ENCODE measurements at regions not wholly inside any gene's neighbourhood (a gene's known extent, or its start where the extent isn't known, plus 50 kb on each side); places are given as distances from the start of the nearest gene placed in this dataset.

DNA sequence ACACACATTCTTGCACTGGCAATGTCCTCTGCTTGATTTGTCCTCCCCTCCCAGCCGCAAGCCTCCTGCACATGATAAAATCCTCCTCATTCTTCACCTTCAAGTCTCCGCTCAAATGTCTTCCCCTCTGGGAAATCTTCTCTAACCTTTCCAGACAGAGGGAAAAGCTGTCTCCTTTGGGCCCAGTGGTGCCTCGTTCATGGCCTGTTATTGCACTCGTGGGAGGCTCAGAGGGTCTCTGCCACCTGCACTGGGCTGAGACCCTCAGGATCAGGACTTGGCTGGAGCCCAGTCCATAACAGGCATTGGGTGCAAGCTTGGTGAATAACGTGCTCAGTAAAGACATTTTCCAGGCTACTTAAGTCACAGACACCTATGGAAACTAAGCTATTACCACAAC, 68.6 kb downstream of the PTGR3 start:
- no peaks in the 10 kb centered on the region for H3K4me1 ChIP-seq (ENCODE audit: control insufficient read depth, insufficient read depth, low read length, unreplicated experiment)
- no peaks in the 10 kb centered on the region for H3K36me3 ChIP-seq (ENCODE audit: insufficient read depth, low read length)
- H3K27me3 ChIP-seq (ENCODE audit: insufficient read depth, low read length), result peaks cover 13% of the 10 kb centered on the region
- H2AFZ ChIP-seq (ENCODE audit: low read length, unreplicated experiment), result no peak overlapping the region
- H3K27ac ChIP-seq (ENCODE audit: low read depth, low read length), result no peak overlapping the region
- H3K79me2 ChIP-seq (ENCODE audit: control insufficient read depth, insufficient read depth, low read length, unreplicated experiment), result no peaks in the 10 kb centered on the region
- no peak overlapping the region for H3K4me3 ChIP-seq (ENCODE audit: low read depth, low read length)

DNA sequence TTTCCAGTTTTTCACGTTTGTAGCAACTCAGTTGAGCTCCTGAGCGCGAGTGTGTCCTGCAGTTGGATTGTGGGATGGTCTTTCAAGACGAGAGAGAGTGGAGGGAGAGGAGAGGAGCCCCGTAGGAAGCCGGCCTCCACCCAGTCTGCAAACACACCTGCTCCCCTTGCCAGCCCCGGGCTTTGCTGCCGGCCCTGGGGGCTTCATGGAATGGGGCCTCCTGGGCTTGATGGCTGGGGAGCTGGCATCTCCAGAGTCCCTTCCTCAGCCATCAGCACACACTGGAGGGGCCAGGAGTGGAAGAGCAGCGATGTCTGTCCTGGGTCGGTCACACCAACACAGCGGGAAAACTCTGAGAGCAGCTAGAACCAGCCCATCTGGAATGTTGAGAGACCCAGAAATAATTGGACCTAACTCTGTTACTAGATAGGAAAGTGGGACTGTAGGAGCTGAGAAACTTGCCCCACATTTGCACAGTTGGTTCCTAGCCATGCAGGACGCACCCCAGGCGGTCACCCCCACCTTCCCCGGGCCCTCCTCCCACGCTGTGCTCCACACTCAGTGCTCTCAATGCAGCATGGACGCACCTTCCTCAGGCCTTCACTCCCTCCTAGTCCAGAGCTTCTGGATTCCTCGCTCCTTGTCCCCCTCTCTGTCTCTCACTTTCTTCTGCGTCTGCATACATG, 69.6 kb downstream of the PTGR3 start:
- peaks cover 13% of the 10 kb centered on the region for H3K27me3 ChIP-seq (ENCODE audit: insufficient read depth, low read length)
- H3K4me3 ChIP-seq (ENCODE audit: low read depth, low read length), result no peak overlapping the region
- H3K79me2 ChIP-seq (ENCODE audit: control insufficient read depth, insufficient read depth, low read length, unreplicated experiment), result no peaks in the 10 kb centered on the region
- H3K27ac ChIP-seq (ENCODE audit: low read depth, low read length), result no peak overlapping the region
- no peaks in the 10 kb centered on the region for H3K4me1 ChIP-seq (ENCODE audit: control insufficient read depth, insufficient read depth, low read length, unreplicated experiment)
- H3K36me3 ChIP-seq (ENCODE audit: insufficient read depth, low read length), result no peaks in the 10 kb centered on the region
- H2AFZ ChIP-seq (ENCODE audit: low read length, unreplicated experiment), result no peak overlapping the region

GRCh38 chr18:75137346-75137877, 71.5 kb downstream of the PTGR3 start:
- Histone ChIP-seq H3K27ac (ENCODE audit: low read depth, low read length) (no peak overlapping the region), H2AFZ (ENCODE audit: low read length, unreplicated experiment) (no peak overlapping the region), H3K36me3 (ENCODE audit: insufficient read depth, low read length) (no peaks in the 10 kb centered on the region), H3K4me1 (ENCODE audit: control insufficient read depth, insufficient read depth, low read length, unreplicated experiment) (no peaks in the 10 kb centered on the region), H3K4me3 (ENCODE audit: low read depth, low read length) (no peak overlapping the region), H3K79me2 (ENCODE audit: control insufficient read depth, insufficient read depth, low read length, unreplicated experiment) (no peaks in the 10 kb centered on the region), H3K27me3 (ENCODE audit: insufficient read depth, low read length) (peaks cover 13% of the 10 kb centered on the region)

DNA sequence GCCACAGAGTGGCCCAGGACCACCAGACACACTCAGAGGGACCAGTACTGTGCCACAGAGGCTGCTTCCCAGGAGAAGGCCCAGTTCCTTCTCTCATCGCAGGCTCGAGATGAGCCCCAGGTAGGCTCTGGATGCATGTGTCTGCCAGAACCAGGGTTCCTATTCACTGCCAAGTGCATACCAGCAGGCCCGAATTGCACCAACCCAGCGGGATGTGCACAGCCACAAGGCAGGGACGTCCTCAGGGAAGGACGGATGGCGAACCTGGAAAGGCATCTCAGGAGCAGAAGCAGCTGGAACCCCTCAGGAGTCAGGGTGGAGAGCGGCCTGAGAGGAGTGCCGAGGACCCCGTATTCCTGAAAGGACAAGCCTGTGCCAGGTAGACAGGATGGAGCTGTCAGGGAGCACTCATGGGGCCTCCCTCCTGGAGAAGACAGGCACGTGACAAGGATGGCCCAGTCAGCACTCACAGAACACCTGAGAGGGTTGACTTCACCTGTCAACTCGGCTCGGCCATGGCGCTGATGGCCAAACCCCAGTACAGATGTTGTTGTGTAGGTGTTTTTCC, 73.7 kb downstream of the PTGR3 start:
- H3K36me3 ChIP-seq (ENCODE audit: insufficient read depth, low read length), result no peaks in the 10 kb centered on the region
- no peaks in the 10 kb centered on the region for H3K4me1 ChIP-seq (ENCODE audit: control insufficient read depth, insufficient read depth, low read length, unreplicated experiment)
- peaks cover 7% of the 10 kb centered on the region for H3K27me3 ChIP-seq (ENCODE audit: insufficient read depth, low read length)
- H3K79me2 ChIP-seq (ENCODE audit: control insufficient read depth, insufficient read depth, low read length, unreplicated experiment), result no peaks in the 10 kb centered on the region
- no peak overlapping the region for H3K27ac ChIP-seq (ENCODE audit: low read depth, low read length)
- no peak overlapping the region for H2AFZ ChIP-seq (ENCODE audit: low read length, unreplicated experiment)
- no peak overlapping the region for H3K4me3 ChIP-seq (ENCODE audit: low read depth, low read length)

DNA sequence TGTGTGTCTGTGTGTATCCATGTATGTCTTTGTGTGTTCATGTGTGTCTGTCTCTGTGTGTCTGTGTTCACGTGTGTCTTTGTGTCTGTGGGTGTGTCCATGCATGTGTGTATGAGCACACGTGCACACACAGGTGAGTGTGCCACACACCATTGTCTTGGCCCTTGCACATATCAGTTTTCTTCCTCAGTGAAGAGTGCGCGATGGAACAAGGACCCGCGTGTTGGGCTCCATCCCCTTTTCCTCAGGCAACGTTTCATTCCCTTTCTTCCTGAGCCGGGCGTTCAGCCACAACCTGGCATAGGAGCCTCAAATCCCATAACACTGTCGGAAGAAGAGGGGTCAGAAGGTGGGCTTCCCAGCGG, 74.3 kb downstream of the PTGR3 start:
- Histone ChIP-seq H3K27ac (ENCODE audit: low read depth, low read length) (no peak overlapping the region), H3K79me2 (ENCODE audit: control insufficient read depth, insufficient read depth, low read length, unreplicated experiment) (no peaks in the 10 kb centered on the region), H3K4me1 (ENCODE audit: control insufficient read depth, insufficient read depth, low read length, unreplicated experiment) (no peaks in the 10 kb centered on the region), H2AFZ (ENCODE audit: low read length, unreplicated experiment) (no peak overlapping the region), H3K27me3 (ENCODE audit: insufficient read depth, low read length) (peaks cover 7% of the 10 kb centered on the region), H3K4me3 (ENCODE audit: low read depth, low read length) (no peak overlapping the region), H3K36me3 (ENCODE audit: insufficient read depth, low read length) (no peaks in the 10 kb centered on the region)

- H3K4me1 ChIP-seq (ENCODE audit: control insufficient read depth, insufficient read depth, low read length, unreplicated experiment), result no peaks in the 10 kb centered on the region
- H3K4me3 ChIP-seq (ENCODE audit: low read depth, low read length), result no peak overlapping the region
- no peak overlapping the region for H2AFZ ChIP-seq (ENCODE audit: low read length, unreplicated experiment)
- H3K27me3 ChIP-seq (ENCODE audit: insufficient read depth, low read length), result peaks cover 7% of the 10 kb centered on the region
- H3K27ac ChIP-seq (ENCODE audit: low read depth, low read length), result no peak overlapping the region
- no peaks in the 10 kb centered on the region for H3K36me3 ChIP-seq (ENCODE audit: insufficient read depth, low read length)
- H3K79me2 ChIP-seq (ENCODE audit: control insufficient read depth, insufficient read depth, low read length, unreplicated experiment), result no peaks in the 10 kb centered on the region
Measured at GRCh38 chr18:75133721-75134610, 75.0 kb downstream of the PTGR3 start.

- H3K27ac ChIP-seq (ENCODE audit: low read depth, low read length), result no peak overlapping the region
- no peaks in the 10 kb centered on the region for H3K79me2 ChIP-seq (ENCODE audit: control insufficient read depth, insufficient read depth, low read length, unreplicated experiment)
- H2AFZ ChIP-seq (ENCODE audit: low read length, unreplicated experiment), result no peak overlapping the region
- H3K4me1 ChIP-seq (ENCODE audit: control insufficient read depth, insufficient read depth, low read length, unreplicated experiment), result no peaks in the 10 kb centered on the region
- no peaks in the 10 kb centered on the region for H3K36me3 ChIP-seq (ENCODE audit: insufficient read depth, low read length)
- peaks cover 7% of the 10 kb centered on the region for H3K27me3 ChIP-seq (ENCODE audit: insufficient read depth, low read length)
- H3K4me3 ChIP-seq (ENCODE audit: low read depth, low read length), result no peak overlapping the region
Measured at GRCh38 chr18:75132931-75133525, 75.9 kb downstream of the PTGR3 start.

- Histone ChIP-seq H3K36me3 (ENCODE audit: insufficient read depth, low read length) (no peaks in the 10 kb centered on the region), H3K4me3 (ENCODE audit: low read depth, low read length) (0 out of 2 replicates have a peak overlapping the region, but pooled peaks have one; percentile 71), H3K27ac (ENCODE audit: low read depth, low read length) (no peak overlapping the region), H3K4me1 (ENCODE audit: control insufficient read depth, insufficient read depth, low read length, unreplicated experiment) (no peaks in the 10 kb centered on the region), H2AFZ (ENCODE audit: low read length, unreplicated experiment) (no peak overlapping the region), H3K27me3 (ENCODE audit: insufficient read depth, low read length) (peaks cover 7% of the 10 kb centered on the region), H3K79me2 (ENCODE audit: control insufficient read depth, insufficient read depth, low read length, unreplicated experiment) (no peaks in the 10 kb centered on the region)
Measured at GRCh38 chr18:75132098-75132870, 76.7 kb downstream of the PTGR3 start.

- no peaks in the 10 kb centered on the region for H3K36me3 ChIP-seq (ENCODE audit: insufficient read depth, low read length)
- no peaks in the 10 kb centered on the region for H3K4me1 ChIP-seq (ENCODE audit: control insufficient read depth, insufficient read depth, low read length, unreplicated experiment)
- peaks cover 7% of the 10 kb centered on the region for H3K27me3 ChIP-seq (ENCODE audit: insufficient read depth, low read length)
- peak overlapping the region; percentile 82 for H2AFZ ChIP-seq (ENCODE audit: low read length, unreplicated experiment)
- no peak overlapping the region for H3K27ac ChIP-seq (ENCODE audit: low read depth, low read length)
- H3K79me2 ChIP-seq (ENCODE audit: control insufficient read depth, insufficient read depth, low read length, unreplicated experiment), result no peaks in the 10 kb centered on the region
- peak overlapping the region; percentile 71 for H3K4me3 ChIP-seq (ENCODE audit: low read depth, low read length)
Measured at GRCh38 chr18:75131381-75132000, 77.4 kb downstream of the PTGR3 start.
